Esophagus muscularis mucosa (tissue), 4 donors: ENCODE measurements at regions not wholly inside any gene's neighbourhood (a gene's known extent, or its start where the extent isn't known, plus 50 kb on each side); places are given as distances from the start of the nearest gene placed in this dataset.

Experiments
- EP300 ChIP-seq: sonication (generic); formaldehyde crosslinking; IDR thresholded peaks from one replicate; pipeline ENCODE4 v1.6.1; 2017; ENCODE audit warnings: antibody characterized with exemption
- POLR2A ChIP-seq: fragments of 450-650 bp; IDR thresholded peaks from one replicate; pipeline ENCODE4 v1.6.1; 2017; ENCODE audit warnings: antibody characterized with exemption, moderate library complexity, mild to moderate bottlenecking, low read depth
- POLR2AphosphoS5 ChIP-seq, 2 donors: sonication (generic); formaldehyde crosslinking; IDR thresholded peaks; one replicate each; pipeline ENCODE4 v1.6.1; 2017; ENCODE audit warnings: antibody characterized with exemption in 2 of 2
- TF ChIP-seq, protein P1 (sequence below), 3 experiments: fragments of 200-600 bp in 2 of 3; fragments of 450-650 bp in 1 of 3; sonication (generic) in 2 of 3; IDR thresholded peaks; one replicate each; pipeline ENCODE4 v1.5.1; 2017 to 2019; ENCODE audit warnings: antibody characterized with exemption in 3 of 3, mild to moderate bottlenecking in 2 of 3, moderate library complexity in 1 of 3

DNA sequence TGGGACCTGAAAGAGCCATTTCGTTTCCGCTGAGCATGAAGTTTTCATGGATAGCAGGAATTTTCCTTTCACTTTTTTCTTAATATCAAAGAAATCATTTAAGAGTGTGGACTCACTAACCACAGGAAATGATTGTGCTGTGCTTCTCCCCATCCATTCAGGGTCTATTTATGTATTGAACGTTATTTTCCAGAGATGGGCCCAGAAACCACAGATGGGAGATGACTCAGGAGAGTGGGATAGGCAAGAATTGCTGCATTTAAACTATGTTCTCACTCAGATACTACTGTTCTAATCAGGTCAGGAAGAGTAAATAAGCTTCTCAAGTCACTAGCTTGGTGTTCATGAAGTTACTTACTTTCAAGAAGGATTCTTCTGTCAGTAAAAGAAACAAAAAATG, 763.8 kb downstream of the DTWD2 start:
- TF ChIP-seq POLR2AphosphoS5 (IDR thresholded peaks at IDR 0.05) = no peak
- TF ChIP-seq POLR2A = no peak
- TF ChIP-seq, protein P1, sequence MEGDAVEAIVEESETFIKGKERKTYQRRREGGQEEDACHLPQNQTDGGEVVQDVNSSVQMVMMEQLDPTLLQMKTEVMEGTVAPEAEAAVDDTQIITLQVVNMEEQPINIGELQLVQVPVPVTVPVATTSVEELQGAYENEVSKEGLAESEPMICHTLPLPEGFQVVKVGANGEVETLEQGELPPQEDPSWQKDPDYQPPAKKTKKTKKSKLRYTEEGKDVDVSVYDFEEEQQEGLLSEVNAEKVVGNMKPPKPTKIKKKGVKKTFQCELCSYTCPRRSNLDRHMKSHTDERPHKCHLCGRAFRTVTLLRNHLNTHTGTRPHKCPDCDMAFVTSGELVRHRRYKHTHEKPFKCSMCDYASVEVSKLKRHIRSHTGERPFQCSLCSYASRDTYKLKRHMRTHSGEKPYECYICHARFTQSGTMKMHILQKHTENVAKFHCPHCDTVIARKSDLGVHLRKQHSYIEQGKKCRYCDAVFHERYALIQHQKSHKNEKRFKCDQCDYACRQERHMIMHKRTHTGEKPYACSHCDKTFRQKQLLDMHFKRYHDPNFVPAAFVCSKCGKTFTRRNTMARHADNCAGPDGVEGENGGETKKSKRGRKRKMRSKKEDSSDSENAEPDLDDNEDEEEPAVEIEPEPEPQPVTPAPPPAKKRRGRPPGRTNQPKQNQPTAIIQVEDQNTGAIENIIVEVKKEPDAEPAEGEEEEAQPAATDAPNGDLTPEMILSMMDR (IDR thresholded peaks at IDR 0.05) = no peak
- TF ChIP-seq EP300 = no peak
